ENCODE measurements at regions not wholly inside any gene's neighbourhood (a gene's known extent, or its start where the extent isn't known, plus 50 kb on each side); places are given as distances from the start of the nearest gene placed in this dataset.

- no peak for TF ChIP-seq CTCF (IDR thresholded peaks at IDR 0.05)
- H3K9me3 ChIP-seq: no peaks in the 10 kb centered on the region
- H3K27me3 ChIP-seq: no peaks in the 10 kb centered on the region
- H3K36me3 ChIP-seq: no peaks in the 10 kb centered on the region
- no peak overlapping the region for H3K4me3 ChIP-seq (ENCODE audit: low read depth in 1 of 2, low read length in 1 of 2)
- no peak overlapping the region for H3K27ac ChIP-seq
- no peaks in the 10 kb centered on the region for H3K4me1 ChIP-seq (ENCODE audit: control insufficient read depth in 1 of 2, insufficient read depth in 1 of 2, low read depth in 1 of 2, low read length in 1 of 2)
These were observed 102.4 kb upstream of the CDH4 start for GRCh38 chr20:61149636-61150035.

- H3K27me3 ChIP-seq: peaks cover 30% of the 10 kb centered on the region
These were observed 94.8 kb upstream of the CDH4 start for GRCh38 chr20:61157301-61157700.

GRCh38 chr20:61159957-61160686, 91.9 kb upstream of the CDH4 start:
- no peaks in the 10 kb centered on the region for H3K36me3 ChIP-seq
- TF ChIP-seq CTCF (IDR thresholded peaks at IDR 0.05): no peak
- no peak overlapping the region for H3K4me3 ChIP-seq (ENCODE audit: low read depth in 1 of 2, low read length in 1 of 2)
- H3K9me3 ChIP-seq: no peaks in the 10 kb centered on the region
- peaks cover 39% of the 10 kb centered on the region for H3K27me3 ChIP-seq
- H3K27ac ChIP-seq: no peak overlapping the region
- H3K4me1 ChIP-seq (ENCODE audit: control insufficient read depth in 1 of 2, insufficient read depth in 1 of 2, low read depth in 1 of 2, low read length in 1 of 2): no peaks in the 10 kb centered on the region

More at GRCh38 chr20:61157301-61157700, 94.8 kb upstream of the CDH4 start:
- H3K4me1 ChIP-seq (ENCODE audit: control insufficient read depth in 1 of 2, insufficient read depth in 1 of 2, low read depth in 1 of 2, low read length in 1 of 2): no peaks in the 10 kb centered on the region
- no peaks in the 10 kb centered on the region for H3K9me3 ChIP-seq
- no peak overlapping the region for H3K4me3 ChIP-seq (ENCODE audit: low read depth in 1 of 2, low read length in 1 of 2)
- no peak overlapping the region for H3K27ac ChIP-seq
- no peak for TF ChIP-seq CTCF (IDR thresholded peaks at IDR 0.05)
- H3K36me3 ChIP-seq: no peaks in the 10 kb centered on the region

- H3K9me3 ChIP-seq: no peaks in the 10 kb centered on the region
- H3K4me1 ChIP-seq (ENCODE audit: control insufficient read depth in 1 of 2, insufficient read depth in 1 of 2, low read depth in 1 of 2, low read length in 1 of 2): no peaks in the 10 kb centered on the region
- TF ChIP-seq CTCF (IDR thresholded peaks at IDR 0.05): no peak
- H3K36me3 ChIP-seq: no peaks in the 10 kb centered on the region
- no peak overlapping the region for H3K27ac ChIP-seq
- no peak overlapping the region for H3K4me3 ChIP-seq (ENCODE audit: low read depth in 1 of 2, low read length in 1 of 2)
- H3K27me3 ChIP-seq: peaks cover 39% of the 10 kb centered on the region
These were observed 90.2 kb upstream of the CDH4 start for GRCh38 chr20:61161726-61162390.

GRCh38 chr20:61162451-61162850, 89.6 kb upstream of the CDH4 start:
- no peaks in the 10 kb centered on the region for H3K4me1 ChIP-seq (ENCODE audit: control insufficient read depth in 1 of 2, insufficient read depth in 1 of 2, low read depth in 1 of 2, low read length in 1 of 2)
- no peaks in the 10 kb centered on the region for H3K9me3 ChIP-seq
- H3K27ac ChIP-seq: no peak overlapping the region
- no peak for TF ChIP-seq CTCF (IDR thresholded peaks at IDR 0.05)
- H3K36me3 ChIP-seq: no peaks in the 10 kb centered on the region
- H3K27me3 ChIP-seq: peaks cover 39% of the 10 kb centered on the region
- H3K4me3 ChIP-seq (ENCODE audit: low read depth in 1 of 2, low read length in 1 of 2): no peak overlapping the region
